Mucosa of stomach (tissue), 1 donor: ENCODE measurements at regions not wholly inside any gene's neighbourhood (a gene's known extent, or its start where the extent isn't known, plus 50 kb on each side); places are given as distances from the start of the nearest gene placed in this dataset.
"Not testable (repeated sequence)": the region's sequence is repeated elsewhere in the genome, so short reads cannot be mapped to it uniquely, and the experiment has no call there.

Source experiments
- H3K27me3 ChIP-seq: one replicate; pipeline ENCODE4 v1.7.0; 2013; ENCODE audit warnings: mild to moderate bottlenecking, low read length; ENCODE audit not compliant: control insufficient read depth, insufficient read depth
- H3K36me3 ChIP-seq: one replicate; pipeline ENCODE4 v1.7.0; 2013; ENCODE audit warnings: low read length; ENCODE audit not compliant: control insufficient read depth, insufficient read depth
- H3K4me1 ChIP-seq: one replicate; pipeline ENCODE4 v1.7.0; 2013; ENCODE audit warnings: mild to moderate bottlenecking, low read length; ENCODE audit not compliant: control insufficient read depth, insufficient read depth
- H3K4me3 ChIP-seq: one replicate; pipeline ENCODE4 v1.7.0; 2013; ENCODE audit warnings: low read length
- H3K9ac ChIP-seq: one replicate; pipeline ENCODE4 v1.7.0; 2013; ENCODE audit warnings: mild to moderate bottlenecking, low read length, moderate library complexity
- H3K9me3 ChIP-seq: one replicate; pipeline ENCODE4 v1.7.0; 2013; ENCODE audit warnings: mild to moderate bottlenecking, low read length, moderate library complexity; ENCODE audit not compliant: control insufficient read depth
- donor health status: Pancreatic carcinoma.

- no peaks in the 10 kb centered on the region for H3K27me3 ChIP-seq
- no peaks in the 10 kb centered on the region for H3K4me1 ChIP-seq
- no peaks in the 10 kb centered on the region for H3K9me3 ChIP-seq
- no peak overlapping the region for H3K9ac ChIP-seq
- H3K36me3 ChIP-seq = no peaks in the 10 kb centered on the region
- no peak overlapping the region for H3K4me3 ChIP-seq
Measured at GRCh38 chrX:45591650-45592049, 391.0 kb upstream of the DIPK2B start.

DNA sequence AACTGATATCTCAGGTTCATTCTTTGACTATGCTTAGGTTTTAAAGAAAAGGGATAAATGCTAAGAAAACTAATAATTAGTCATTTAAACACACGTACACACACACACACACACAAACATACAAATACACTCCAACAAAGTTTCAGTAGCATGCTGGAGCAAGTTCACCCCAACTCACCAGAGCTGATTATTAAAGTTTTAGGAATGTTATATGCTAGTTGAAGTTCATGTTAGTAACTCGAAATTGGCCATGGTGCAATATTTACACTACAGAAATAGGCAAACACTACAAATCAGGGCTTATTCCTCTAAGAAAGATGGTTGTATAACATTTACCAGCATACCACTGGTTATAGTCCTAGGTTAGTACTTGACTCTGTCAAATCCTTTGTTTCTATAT is 384.0 kb upstream of the DIPK2B start:
- Histone ChIP-seq H3K9me3 (no peaks in the 10 kb centered on the region), H3K27me3 (no peaks in the 10 kb centered on the region), H3K36me3 (no peaks in the 10 kb centered on the region), H3K4me1 (no peaks in the 10 kb centered on the region), H3K4me3 (no peak overlapping the region), H3K9ac (no peak overlapping the region)

DNA sequence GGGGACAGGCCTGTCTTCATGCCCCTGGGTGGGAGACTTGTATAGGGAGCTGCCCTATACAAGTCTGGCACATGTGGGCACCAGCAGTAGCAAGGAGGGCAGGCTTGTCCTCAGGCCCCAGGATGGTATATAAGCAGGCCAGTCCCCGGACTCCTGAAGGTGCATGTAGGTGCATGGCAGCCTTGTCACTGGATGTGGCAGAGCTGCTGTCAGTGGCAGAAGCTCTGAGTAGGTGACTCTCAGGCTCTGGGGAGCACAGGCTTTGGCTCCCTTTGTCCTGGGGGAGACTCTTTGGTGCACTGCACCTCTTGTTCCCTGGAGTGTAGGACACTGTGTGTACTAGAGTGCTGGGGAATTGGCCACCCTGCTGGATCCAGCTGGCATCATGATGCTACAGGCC is 376.7 kb upstream of the DIPK2B start:
- H3K27me3 ChIP-seq = no peaks in the 10 kb centered on the region
- no peaks in the 10 kb centered on the region for H3K4me1 ChIP-seq
- no peaks in the 10 kb centered on the region for H3K9me3 ChIP-seq
- H3K9ac ChIP-seq = no peak overlapping the region
- H3K4me3 ChIP-seq = no peak overlapping the region
- H3K36me3 ChIP-seq = no peaks in the 10 kb centered on the region

- no peaks in the 10 kb centered on the region for H3K36me3 ChIP-seq
- H3K4me1 ChIP-seq = no peaks in the 10 kb centered on the region
- H3K27me3 ChIP-seq = no peaks in the 10 kb centered on the region
- H3K9me3 ChIP-seq = no peaks in the 10 kb centered on the region
- no peak overlapping the region for H3K4me3 ChIP-seq
- no peak overlapping the region for H3K9ac ChIP-seq
Measured at GRCh38 chrX:45571453-45571852, 370.8 kb upstream of the DIPK2B start.

DNA sequence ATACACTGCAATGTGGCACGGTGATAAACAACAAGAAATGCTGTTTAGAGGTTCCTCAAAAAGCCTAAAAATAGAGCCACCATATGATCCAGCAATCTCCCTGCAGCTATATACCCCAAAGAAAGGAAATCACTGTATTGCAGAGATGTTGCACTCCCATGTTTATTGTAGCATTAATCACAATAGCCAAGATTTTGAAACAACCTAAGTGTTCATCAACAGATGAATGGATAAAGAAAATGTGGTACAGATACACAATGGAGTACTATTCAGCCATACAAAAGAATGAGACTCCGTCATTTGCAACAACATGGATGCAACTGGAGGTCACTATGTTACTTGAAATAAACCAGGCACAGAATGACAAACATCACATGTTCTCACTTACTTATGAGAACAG is 365.8 kb upstream of the DIPK2B start:
- no peaks in the 10 kb centered on the region for H3K9me3 ChIP-seq
- no peaks in the 10 kb centered on the region for H3K27me3 ChIP-seq
- H3K36me3 ChIP-seq = no peaks in the 10 kb centered on the region
- no peak overlapping the region for H3K4me3 ChIP-seq
- no peaks in the 10 kb centered on the region for H3K4me1 ChIP-seq
- no peak overlapping the region for H3K9ac ChIP-seq

DNA sequence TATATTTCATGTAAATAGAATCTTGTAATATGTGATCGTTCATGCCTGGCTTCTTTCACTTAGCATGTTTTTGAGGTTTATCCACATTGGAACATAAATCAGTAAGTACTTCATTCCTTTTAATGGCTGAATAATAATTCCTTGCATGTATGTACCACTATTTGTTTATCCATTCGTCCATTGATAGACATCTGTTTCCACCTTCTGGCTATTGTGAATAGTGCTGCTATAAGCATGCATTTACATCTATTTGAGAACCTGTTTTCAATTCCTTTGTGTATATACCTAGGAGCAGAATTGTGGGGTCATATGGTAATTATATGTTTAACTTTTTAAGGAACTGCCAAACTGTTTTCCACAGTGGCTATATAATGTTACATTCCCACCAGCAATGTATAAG is 356.7 kb upstream of the DIPK2B start:
- Histone ChIP-seq H3K9ac (no peak overlapping the region), H3K4me3 (no peak overlapping the region), H3K27me3 (no peaks in the 10 kb centered on the region), H3K4me1 (no peaks in the 10 kb centered on the region), H3K9me3 (no peaks in the 10 kb centered on the region), H3K36me3 (no peaks in the 10 kb centered on the region)

DNA sequence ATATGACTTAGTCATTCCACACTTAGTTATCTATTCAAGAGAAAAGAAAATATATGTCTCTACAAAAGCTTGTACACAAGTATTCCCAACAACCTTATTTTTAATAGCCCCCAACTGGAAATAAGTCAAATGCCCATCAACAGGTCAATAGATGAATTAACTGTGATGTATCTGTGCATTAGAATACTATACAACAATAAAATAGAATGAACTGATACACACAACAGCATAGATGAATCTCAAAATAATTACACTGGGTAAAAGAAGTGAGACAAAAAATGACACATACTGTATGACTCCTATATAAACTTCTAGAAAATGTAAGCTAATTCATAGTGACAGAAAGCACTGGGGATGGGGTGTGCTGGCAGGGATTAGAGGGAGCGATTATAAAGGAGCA is 354.1 kb upstream of the DIPK2B start:
- no peak overlapping the region for H3K9ac ChIP-seq
- no peaks in the 10 kb centered on the region for H3K9me3 ChIP-seq
- no peaks in the 10 kb centered on the region for H3K27me3 ChIP-seq
- H3K4me1 ChIP-seq = no peaks in the 10 kb centered on the region
- H3K4me3 ChIP-seq = no peak overlapping the region
- H3K36me3 ChIP-seq = no peaks in the 10 kb centered on the region

DNA sequence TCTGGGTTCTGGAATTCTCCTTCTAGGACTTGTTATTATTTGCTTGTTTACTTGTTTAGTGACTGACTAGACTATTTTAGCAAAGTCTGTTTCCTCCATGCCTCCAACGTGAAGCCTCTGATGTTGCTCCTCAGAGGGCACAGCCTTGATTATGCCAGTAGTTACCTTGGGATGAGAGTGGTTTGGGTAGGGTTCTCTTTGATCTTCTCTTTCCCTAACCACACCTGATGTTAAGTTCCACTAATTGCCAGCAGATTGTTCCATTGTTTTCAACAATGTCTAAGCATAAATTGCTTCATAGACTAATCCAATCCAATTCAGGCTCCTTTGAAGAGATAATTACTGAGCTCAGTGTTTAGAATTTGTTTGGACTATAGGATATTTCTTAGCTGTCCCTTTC is 352.7 kb upstream of the DIPK2B start:
- no peaks in the 10 kb centered on the region for H3K36me3 ChIP-seq
- H3K9ac ChIP-seq = no peak overlapping the region
- H3K9me3 ChIP-seq = no peaks in the 10 kb centered on the region
- no peaks in the 10 kb centered on the region for H3K4me1 ChIP-seq
- no peaks in the 10 kb centered on the region for H3K27me3 ChIP-seq
- H3K4me3 ChIP-seq = no peak overlapping the region

- not testable (repeated sequence) for H3K4me3 ChIP-seq, H3K9me3 ChIP-seq, H3K27me3 ChIP-seq, H3K4me1 ChIP-seq, H3K9ac ChIP-seq, H3K36me3 ChIP-seq
Measured at GRCh38 chrX:45546697-45547096, 346.0 kb upstream of the DIPK2B start.

DNA sequence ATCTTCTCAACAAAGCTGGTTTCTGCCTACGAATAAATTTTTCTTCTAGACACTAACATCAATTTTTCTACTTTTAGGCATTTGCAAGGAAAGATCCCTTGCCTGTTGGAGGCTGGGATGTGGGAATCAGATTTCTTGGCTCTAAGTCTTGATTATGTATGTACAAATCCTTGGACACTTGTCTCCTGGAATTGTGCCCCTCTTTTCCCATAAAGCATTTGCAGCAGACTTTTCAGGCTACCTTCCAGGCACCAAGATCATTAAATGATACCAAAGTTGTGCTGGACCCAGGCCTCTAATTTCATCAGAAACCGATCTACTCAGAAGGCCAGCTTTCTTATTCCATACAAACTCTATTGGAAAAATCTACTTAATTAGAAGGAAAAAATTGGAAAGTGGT is 339.5 kb upstream of the DIPK2B start:
- H3K27me3 ChIP-seq = no peaks in the 10 kb centered on the region
- no peak overlapping the region for H3K9ac ChIP-seq
- no peaks in the 10 kb centered on the region for H3K36me3 ChIP-seq
- no peak overlapping the region for H3K4me3 ChIP-seq
- no peaks in the 10 kb centered on the region for H3K4me1 ChIP-seq
- H3K9me3 ChIP-seq = no peaks in the 10 kb centered on the region

GRCh38 chrX:45537936-45538335 is 337.3 kb upstream of the DIPK2B start:
- no peak overlapping the region for H3K9ac ChIP-seq
- H3K4me1 ChIP-seq = no peaks in the 10 kb centered on the region
- no peaks in the 10 kb centered on the region for H3K36me3 ChIP-seq

GRCh38 chrX:45527834-45528233 is 327.2 kb upstream of the DIPK2B start:
- H3K36me3 ChIP-seq = no peaks in the 10 kb centered on the region
- no peak overlapping the region for H3K4me3 ChIP-seq
- H3K27me3 ChIP-seq = no peaks in the 10 kb centered on the region
- no peaks in the 10 kb centered on the region for H3K4me1 ChIP-seq
- H3K9ac ChIP-seq = no peak overlapping the region
- H3K9me3 ChIP-seq = no peaks in the 10 kb centered on the region

More at GRCh38 chrX:45537936-45538335, 337.3 kb upstream of the DIPK2B start:
- no peaks in the 10 kb centered on the region for H3K27me3 ChIP-seq
- no peaks in the 10 kb centered on the region for H3K9me3 ChIP-seq
- no peak overlapping the region for H3K4me3 ChIP-seq

GRCh38 chrX:45524805-45525204 is 324.1 kb upstream of the DIPK2B start:
- H3K4me1 ChIP-seq = no peaks in the 10 kb centered on the region
- no peaks in the 10 kb centered on the region for H3K36me3 ChIP-seq
- H3K9ac ChIP-seq = no peak overlapping the region
- no peak overlapping the region for H3K4me3 ChIP-seq
- no peaks in the 10 kb centered on the region for H3K27me3 ChIP-seq
- no peaks in the 10 kb centered on the region for H3K9me3 ChIP-seq
